ENCODE measurements at regions not wholly inside any gene's neighbourhood (a gene's known extent, or its start where the extent isn't known, plus 50 kb on each side); places are given as distances from the start of the nearest gene placed in this dataset.
"Not testable (repeated sequence)": the region's sequence is repeated elsewhere in the genome, so short reads cannot be mapped to it uniquely, and the experiment has no call there.

GRCh38 chr1:83180621-83181020 is 818.3 kb downstream of the TTLL7 start:
- 44 to 81% (median 55%) methylated on average over 3 of the region's 3 CpGs for WGBS, 5 donors
- H3K9me3 ChIP-seq; H3K27me3 ChIP-seq; H3K4me1 ChIP-seq; DNase-seq; H3K36me3 ChIP-seq; H3K27ac ChIP-seq; intact Hi-C loops (cut with DNase I; ENCODE audit: low total_unique reads); H3K4me3 ChIP-seq: not testable (repeated sequence)

GRCh38 chr1:83167634-83168033 is 831.3 kb downstream of the TTLL7 start:
- H3K27me3 ChIP-seq; H3K4me1 ChIP-seq; intact Hi-C loops (cut with DNase I; ENCODE audit: low total_unique reads); DNase-seq; H3K36me3 ChIP-seq; H3K4me3 ChIP-seq; H3K27ac ChIP-seq; H3K9me3 ChIP-seq: not testable (repeated sequence)
- 79 to 100% (median 82%) methylated on average over 3 to 9 of the region's 9 CpGs for WGBS, 5 donors

GRCh38 chr1:83163879-83164475 is 835.0 kb downstream of the TTLL7 start:
- peak in 1 of 2 donors; percentile 21 for DNase-seq
- H3K9me3 ChIP-seq; H3K4me1 ChIP-seq; H3K27ac ChIP-seq; intact Hi-C loops (cut with DNase I; ENCODE audit: low total_unique reads); H3K36me3 ChIP-seq; H3K4me3 ChIP-seq; H3K27me3 ChIP-seq: not testable (repeated sequence)
- WGBS, 5 donors = 75 to 89% (median 80%) methylated on average over 3 of the region's 3 CpGs

GRCh38 chr1:83158924-83159323 is 840.0 kb downstream of the TTLL7 start:
- no CpG with 5 or more reads among the region's 1 CpG for WGBS, 5 donors
- DNase-seq = not testable (repeated sequence)

DNA sequence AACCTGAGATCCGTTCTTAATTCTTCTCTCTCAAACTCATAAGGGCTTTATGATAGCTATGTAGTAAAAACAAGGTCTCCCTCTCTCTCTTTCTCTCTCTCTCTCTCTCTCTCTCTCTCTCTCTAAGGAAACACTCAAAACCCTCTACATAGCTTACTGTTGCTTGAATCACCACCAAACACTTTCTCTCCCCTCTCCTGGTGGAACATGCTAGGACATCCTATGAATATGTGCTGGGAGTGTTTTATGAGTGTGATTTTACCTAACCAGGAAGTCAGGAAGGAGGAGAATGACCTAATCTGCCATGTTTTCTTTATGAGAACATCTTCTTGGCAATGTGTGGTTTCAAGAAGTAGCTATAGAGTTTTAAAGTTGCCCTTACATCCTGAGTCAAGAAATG is 844.6 kb downstream of the TTLL7 start:
- H3K27me3 ChIP-seq; intact Hi-C loops (cut with DNase I; ENCODE audit: low total_unique reads); H3K9me3 ChIP-seq; H3K36me3 ChIP-seq; H3K4me1 ChIP-seq; H3K4me3 ChIP-seq; H3K27ac ChIP-seq; DNase-seq: not testable (repeated sequence)
- WGBS, 5 donors = 71 to 95% (median 80%) methylated on average over 1 of the region's 1 CpG

More at GRCh38 chr1:83158924-83159323, 840.0 kb downstream of the TTLL7 start:
- H3K36me3 ChIP-seq; H3K4me3 ChIP-seq; intact Hi-C loops (cut with DNase I; ENCODE audit: low total_unique reads); H3K9me3 ChIP-seq; H3K27me3 ChIP-seq; H3K4me1 ChIP-seq; H3K27ac ChIP-seq: not testable (repeated sequence)

DNA sequence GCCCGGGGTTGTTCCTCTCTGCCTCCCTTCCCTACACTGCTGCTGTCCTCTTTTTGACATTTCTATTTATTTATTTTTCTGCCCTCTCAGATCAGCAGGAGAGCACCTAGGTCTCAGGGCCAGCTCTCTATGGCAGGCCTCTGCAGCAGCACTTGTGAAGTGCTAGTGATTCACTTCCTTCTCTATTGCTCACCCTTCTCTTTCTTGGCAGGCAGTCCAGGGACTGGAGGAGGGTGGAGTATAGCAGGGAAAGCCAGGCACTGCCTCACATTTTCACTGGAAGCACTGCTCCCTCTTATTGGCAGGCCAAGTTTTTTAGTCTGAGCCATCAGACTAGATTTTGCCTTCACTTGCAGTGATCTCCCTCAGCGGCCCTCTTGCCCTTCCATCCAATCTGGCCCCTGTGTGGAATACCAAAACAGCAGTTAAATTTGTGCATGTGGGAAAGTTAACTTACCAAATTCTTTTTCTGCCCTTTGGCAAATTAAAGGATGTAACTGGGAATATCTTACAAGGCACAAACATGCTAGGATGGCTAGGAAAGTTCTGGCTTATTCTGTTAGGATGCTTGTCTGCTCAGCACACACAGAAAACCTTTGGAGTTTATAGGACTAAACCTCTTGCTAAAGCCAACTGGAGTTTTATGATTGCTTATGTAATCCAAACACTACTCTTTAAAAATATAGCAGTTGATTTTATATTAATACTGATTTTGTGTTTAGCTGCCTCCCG is 847.6 kb downstream of the TTLL7 start:
- H3K27ac ChIP-seq = peak overlapping the region in 1 of 5 donors; percentile 31
- H3K27me3 ChIP-seq; intact Hi-C loops (cut with DNase I; ENCODE audit: low total_unique reads); H3K9me3 ChIP-seq; H3K4me3 ChIP-seq; H3K36me3 ChIP-seq; H3K4me1 ChIP-seq: not testable (repeated sequence)
- DNase-seq = peak in 1 of 2 donors; percentile 60
- 42 to 88% (median 66%) methylated on average over 2 to 3 of the region's 3 CpGs for WGBS, 5 donors

GRCh38 chr1:83150479-83150878 is 848.5 kb downstream of the TTLL7 start:
- H3K4me3 ChIP-seq; H3K4me1 ChIP-seq; H3K9me3 ChIP-seq; intact Hi-C loops (cut with DNase I; ENCODE audit: low total_unique reads); H3K36me3 ChIP-seq; H3K27me3 ChIP-seq: not testable (repeated sequence)
- peak in 1 of 2 donors; percentile 8 for DNase-seq
- peak overlapping the region in 1 of 5 donors; percentile 31 for H3K27ac ChIP-seq
- 46 to 65% (median 61%) methylated on average over 6 of the region's 6 CpGs for WGBS, 5 donors

GRCh38 chr1:83145820-83146219 is 853.1 kb downstream of the TTLL7 start:
- DNase-seq; H3K9me3 ChIP-seq; H3K27me3 ChIP-seq; H3K36me3 ChIP-seq; H3K4me1 ChIP-seq; H3K27ac ChIP-seq; intact Hi-C loops (cut with DNase I; ENCODE audit: low total_unique reads); H3K4me3 ChIP-seq: not testable (repeated sequence)
- WGBS, 5 donors = 39 to 71% (median 53%) methylated on average over 1 to 2 of the region's 2 CpGs

GRCh38 chr1:83142802-83143201 is 856.1 kb downstream of the TTLL7 start:
- 30 to 82% (median 46%) methylated on average over 1 of the region's 1 CpG for WGBS, 5 donors
- H3K4me3 ChIP-seq; H3K9me3 ChIP-seq; H3K27ac ChIP-seq; H3K4me1 ChIP-seq; H3K27me3 ChIP-seq; intact Hi-C loops (cut with DNase I; ENCODE audit: low total_unique reads); DNase-seq; H3K36me3 ChIP-seq: not testable (repeated sequence)

DNA sequence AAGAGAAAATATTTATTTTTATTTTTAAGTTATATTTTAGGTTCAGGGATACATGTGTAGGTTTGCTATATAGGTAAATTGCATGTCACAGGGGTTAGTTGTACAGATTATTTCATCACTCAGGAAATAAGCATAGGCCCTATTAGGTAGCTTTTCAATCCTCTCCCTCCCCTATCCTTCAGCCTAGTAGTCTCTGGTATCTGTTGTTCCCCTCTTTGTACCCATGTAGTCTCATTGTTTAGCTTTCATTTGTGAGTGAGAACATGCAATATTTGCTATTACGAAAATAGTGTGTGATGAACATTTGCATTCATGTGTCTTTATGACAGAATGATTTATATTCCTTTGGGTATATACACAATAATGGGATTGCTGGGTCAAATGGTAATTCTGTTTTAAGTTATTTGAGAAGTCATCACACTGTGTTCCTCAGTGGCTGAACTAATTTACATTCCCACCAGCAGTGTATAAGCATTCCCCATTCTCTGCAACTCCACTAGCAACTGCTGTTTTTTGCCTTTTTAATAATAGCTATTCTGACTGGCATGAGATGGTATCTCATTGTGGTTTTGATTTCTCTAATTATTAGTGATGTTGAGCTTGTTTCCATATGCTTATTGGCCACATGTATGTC is 863.3 kb downstream of the TTLL7 start:
- H3K9me3 ChIP-seq; H3K27ac ChIP-seq; H3K4me3 ChIP-seq; DNase-seq; H3K27me3 ChIP-seq; H3K4me1 ChIP-seq; intact Hi-C loops (cut with DNase I; ENCODE audit: low total_unique reads); H3K36me3 ChIP-seq: not testable (repeated sequence)
- WGBS, 5 donors = 74 to 89% (median 77%) methylated on average over 1 of the region's 1 CpG

DNA sequence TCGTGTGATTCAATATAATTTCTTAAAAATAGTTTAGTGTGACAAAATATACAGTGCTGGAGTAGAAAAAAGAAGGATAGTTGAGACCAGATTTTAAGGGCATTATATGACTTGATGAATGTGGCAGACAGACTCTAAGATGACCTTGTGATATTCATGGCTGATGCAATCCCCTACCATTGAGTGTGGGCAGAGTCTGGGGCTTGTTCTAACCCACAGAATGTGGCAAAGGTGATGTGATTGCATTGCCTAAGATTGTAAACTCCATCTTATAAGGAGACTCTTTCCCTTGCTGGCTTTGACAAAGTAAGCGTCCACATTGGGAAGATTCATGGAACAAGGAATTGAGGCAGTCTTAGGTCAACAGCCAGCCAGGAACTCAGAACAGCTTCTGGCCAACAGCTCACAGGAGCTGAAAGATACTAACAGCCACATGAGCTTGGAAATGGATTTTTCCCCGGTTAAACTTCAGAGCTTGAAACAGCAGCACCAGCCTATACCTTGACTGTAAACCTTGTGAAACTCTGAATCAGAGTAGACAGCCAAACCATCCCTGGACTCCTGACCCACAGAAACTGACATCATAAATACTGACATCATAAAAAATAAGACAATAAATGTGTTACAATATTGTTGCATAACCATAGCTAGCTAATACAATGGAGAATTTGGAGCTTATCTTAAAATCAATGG is 864.5 kb downstream of the TTLL7 start:
- H3K4me1 ChIP-seq; intact Hi-C loops (cut with DNase I; ENCODE audit: low total_unique reads); H3K9me3 ChIP-seq; DNase-seq; H3K36me3 ChIP-seq; H3K27me3 ChIP-seq; H3K4me3 ChIP-seq; H3K27ac ChIP-seq: not testable (repeated sequence)
- 62 to 95% (median 94%) methylated on average over 1 to 2 of the region's 3 CpGs for WGBS, 5 donors

All from stomach (tissue), 8 donors.